Endothelial cell of umbilical vein (primary cell): ENCODE measurements at regions not wholly inside any gene's neighbourhood (a gene's known extent, or its start where the extent isn't known, plus 50 kb on each side); places are given as distances from the start of the nearest gene placed in this dataset.

Source experiments
- BruUV-seq: library from RNA; stranded (reverse); fragments of 400-500 nt; replicated peaks from 2 replicates; lab custom pipeline; 2021; lab: Mats Ljungman, UMichigan
- CTCF ChIA-PET: fragments of 300-600, 350-600 bp; sonication (Branson Sonifier 250); formaldehyde crosslinking; loops from one replicate; lab custom pipeline; 2021; ENCODE audit warnings: antibody characterized with exemption, inconsistent platforms; lab: Charles Lee
- POLR2A ChIA-PET: fragments of 300-600, 350-600 bp; sonication (Branson Sonifier 250); formaldehyde crosslinking; loops from one replicate; lab custom pipeline; 2021; ENCODE audit warnings: antibody characterized with exemption, inconsistent platforms; lab: Charles Lee
- DNase-seq: peaks from one replicate; pipeline ENCODE4 v3.0.0-alpha.2; 2011; ENCODE audit warnings: low read depth, low spot score
- FAIRE-seq: peaks from 2 replicates; lab custom pipeline; 2011; peaks lifted over from hg19 to GRCh38; lab: Jason Lieb, UNC
- H2AFZ ChIP-seq: 2 replicates; pipeline ENCODE4 v1.6.0; 2012; ENCODE audit warnings: low read depth, low read length, control low read depth, inconsistent platforms
- H3K27ac ChIP-seq: 2 replicates; pipeline ENCODE4 v1.5.1; 2011; ENCODE audit warnings: low read depth, mild to moderate bottlenecking, control low read depth, low read length, moderate library complexity; ENCODE audit not compliant: insufficient read depth
- H3K27me3 ChIP-seq, 2 experiments: 2 replicates each; pipeline versions ENCODE4 v1.6.0 to v1.6.1; 2011; ENCODE audit warnings: low read length in 2 of 2, mixed read lengths in 1 of 2; ENCODE audit not compliant: control insufficient read depth in 2 of 2, insufficient read depth in 2 of 2
- H3K36me3 ChIP-seq, 2 experiments: 2 replicates in 1 of 2; 3 replicates in 1 of 2; pipeline ENCODE4 v1.5.1; 2011; ENCODE audit warnings: low read length in 2 of 2, mild to moderate bottlenecking in 1 of 2, moderate library complexity in 1 of 2; ENCODE audit not compliant: control insufficient read depth in 2 of 2, insufficient read depth in 2 of 2; ENCODE audit errors: extremely low read depth in 1 of 2
- H3K4me1 ChIP-seq: 3 replicates; pipeline ENCODE4 v1.5.1; 2011; ENCODE audit warnings: mild to moderate bottlenecking, low read length; ENCODE audit not compliant: control insufficient read depth, insufficient read depth; ENCODE audit errors: extremely low read depth
- H3K4me2 ChIP-seq: 2 replicates; pipeline ENCODE4 v1.6.1; 2011; ENCODE audit warnings: low read length, control low read depth, mixed read lengths; ENCODE audit not compliant: insufficient read depth
- H3K4me3 ChIP-seq, 3 experiments: fragments of 200-600 bp in 1 of 3; sonication (generic), shearing (Covaris generic) in 1 of 3; replicated peaks in 1 of 3; 2 replicates each; pipeline ENCODE4 v1.5.1; 2011 to 2016; ENCODE audit warnings: control low read depth in 3 of 3, low read length in 3 of 3, mild to moderate bottlenecking in 2 of 3, inconsistent platforms in 1 of 3, low read depth in 1 of 3, moderate library complexity in 1 of 3; ENCODE audit not compliant: insufficient read depth in 1 of 3
- H3K79me2 ChIP-seq: 2 replicates; pipeline ENCODE4 v1.6.0; 2012; ENCODE audit warnings: low read length, inconsistent platforms; ENCODE audit not compliant: control insufficient read depth, insufficient read depth
- H3K9ac ChIP-seq: replicated peaks from 2 replicates; pipeline ENCODE3; 2011; ENCODE audit warnings: low read length, control low read depth; ENCODE audit not compliant: insufficient read depth; ENCODE audit errors: extremely low read depth
- H3K9me1 ChIP-seq: replicated peaks from 3 replicates; pipeline ENCODE4 v1.6.0; 2011; ENCODE audit warnings: mild to moderate bottlenecking, low read length; ENCODE audit not compliant: control insufficient read depth, insufficient read depth; ENCODE audit errors: extremely low read depth
- H3K9me3 ChIP-seq: replicated peaks from 2 replicates; pipeline ENCODE4 v1.5.1; 2012; ENCODE audit warnings: low read length, inconsistent platforms; ENCODE audit not compliant: control insufficient read depth, insufficient read depth
- H4K20me1 ChIP-seq: replicated peaks from 2 replicates; pipeline ENCODE3; 2011; ENCODE audit warnings: mild to moderate bottlenecking, low read length; ENCODE audit not compliant: control insufficient read depth, insufficient read depth; ENCODE audit errors: extremely low read depth
- CTCF ChIP-seq, 2 donors: IDR thresholded peaks; 1 replicate in 1 of 2; 2 replicates in 1 of 2; pipeline ENCODE4 v1.5.1; 2011; ENCODE audit warnings: low read length in 2 of 2, mild to moderate bottlenecking in 2 of 2, moderate library complexity in 2 of 2, control low read depth in 1 of 2, inconsistent platforms in 1 of 2, low read depth in 1 of 2; ENCODE audit not compliant: insufficient read depth in 1 of 2; ENCODE audit errors: extremely low read depth in 1 of 2
- EZH2 ChIP-seq: IDR thresholded peaks from 2 replicates; pipeline ENCODE4 v1.6.1; 2012; ENCODE audit warnings: borderline replicate concordance, low read depth, mild to moderate bottlenecking, moderate library complexity, low read length, inconsistent platforms; ENCODE audit not compliant: severe bottlenecking
- FOS ChIP-seq: IDR thresholded peaks from 2 replicates; pipeline ENCODE4 v1.6.1; 2011; ENCODE audit warnings: mild to moderate bottlenecking, low read length, moderate library complexity, borderline replicate concordance; ENCODE audit not compliant: insufficient read depth
- GATA2 ChIP-seq: IDR thresholded peaks from 2 replicates; pipeline ENCODE4 v1.7.0; 2011; ENCODE audit warnings: low read depth, mild to moderate bottlenecking, moderate library complexity, mixed read lengths, low read length; ENCODE audit not compliant: insufficient read length, insufficient read depth
- JUN ChIP-seq: IDR thresholded peaks from 2 replicates; pipeline ENCODE4 v1.6.1; 2011; ENCODE audit warnings: borderline replicate concordance, low read depth; ENCODE audit not compliant: insufficient read length, insufficient read depth
- MAX ChIP-seq: IDR thresholded peaks from 2 replicates; pipeline ENCODE4 v1.6.1; 2011; ENCODE audit not compliant: insufficient read depth, insufficient read length
- MYC ChIP-seq: IDR thresholded peaks from one replicate; pipeline ENCODE4 v1.6.1; 2011; ENCODE audit warnings: mild to moderate bottlenecking, low read depth, low read length
- POLR2A ChIP-seq: IDR thresholded peaks from 2 replicates; pipeline ENCODE4 v1.6.1; 2012; ENCODE audit warnings: low read depth, mild to moderate bottlenecking, control low read depth, low read length
- POLR2AphosphoS5 ChIP-seq: IDR thresholded peaks from 2 replicates; pipeline ENCODE4 v1.6.1; 2012; ENCODE audit warnings: low read depth, mild to moderate bottlenecking, control low read depth, low read length, moderate library complexity; ENCODE audit not compliant: insufficient read depth
- dilution Hi-C: fragments of 300-500 bp; cut with MboI; formaldehyde crosslinking; loops from one replicate; pipeline ENCODE4 v1.15.0; 2019; ENCODE audit warnings: low sequenced_read_pairs; ENCODE audit not compliant: extremely low pct_ligation_motif_present
- intact Hi-C: fragments of 100-400 bp; cut with micrococcal nuclease; formaldehyde crosslinking; loops from one replicate; pipeline ENCODE4 v1.10.0; 2022

GRCh38 chr1:188364927-188365449 lies 1536.2 kb downstream of the PLA2G4A start:
- Histone ChIP-seq H3K79me2 (no peaks in the 10 kb centered on the region), H3K4me1 (no peaks in the 10 kb centered on the region), H3K27me3 (no peaks in the 10 kb centered on the region), H2AFZ (no peak overlapping the region), H3K27ac (no peak overlapping the region), H3K4me3 (no peak overlapping the region), H3K9me1 (no peaks in the 10 kb centered on the region), H3K9ac (no peak overlapping the region), H3K9me3 (no peaks in the 10 kb centered on the region), H3K36me3 (no peaks in the 10 kb centered on the region), H4K20me1 (no peaks in the 10 kb centered on the region), H3K4me2 (no peak overlapping the region)
- FAIRE-seq (no peak), DNase-seq (no peak)
- no peak for TF ChIP-seq POLR2AphosphoS5
- no peak for TF ChIP-seq POLR2A
- TF ChIP-seq MAX: no peak
- TF ChIP-seq FOS: no peak
- TF ChIP-seq GATA2: no peak
- TF ChIP-seq MYC: no peak
- TF ChIP-seq CTCF (IDR thresholded peaks at IDR 0.05; ENCODE audit: extremely low read depth in 1 of 2, insufficient read depth in 1 of 2, low read depth in 1 of 2, low read length in 2 of 2): no peak
- TF ChIP-seq JUN: no peak
- TF ChIP-seq EZH2: no peak
- dilution Hi-C loops (no loop called here), intact Hi-C loops (no loop called here)
- ChIA-PET CTCF (no interaction called here), POLR2A (no interaction called here)
- BruUV-seq: no TSS peak
